Neural cell (in vitro differentiated cells): ENCODE measurements at regions not wholly inside any gene's neighbourhood (a gene's known extent, or its start where the extent isn't known, plus 50 kb on each side); places are given as distances from the start of the nearest gene placed in this dataset.

Experiments
- H2AFZ ChIP-seq: fragments of 200-600, 300-800 bp; sonication (generic), shearing (Covaris generic); 2 replicates; pipeline ENCODE4 v1.6.0; 2014; ENCODE audit warnings: low read depth, mild to moderate bottlenecking, antibody characterized with exemption, low read length, moderate library complexity
- H3F3A ChIP-seq: fragments of 200-600 bp; shearing (Covaris generic); 2 replicates; pipeline ENCODE4 v1.6.1; 2016; ENCODE audit warnings: mild to moderate bottlenecking, moderate library complexity, mixed read lengths, antibody characterized with exemption, low read length; ENCODE audit not compliant: insufficient read depth, poor library complexity, severe bottlenecking
- H3K27ac ChIP-seq: fragments of 200-600, 300-800 bp; sonication (generic), shearing (Covaris generic); 2 replicates; pipeline ENCODE4 v1.5.1; 2014; ENCODE audit warnings: mild to moderate bottlenecking, low read length, moderate library complexity
- H3K27me3 ChIP-seq: fragments of 300-800, 200-600 bp; sonication (generic), shearing (Covaris generic); 2 replicates; pipeline ENCODE4 v1.6.0; 2014; ENCODE audit warnings: mild to moderate bottlenecking, low read depth, low read length, moderate library complexity; ENCODE audit not compliant: insufficient read depth
- H3K36me3 ChIP-seq: fragments of 300-800, 200-600 bp; sonication (generic), shearing (Covaris generic); 2 replicates; pipeline ENCODE4 v1.5.1; 2014; ENCODE audit warnings: mild to moderate bottlenecking, antibody characterized with exemption, low read length, moderate library complexity; ENCODE audit not compliant: insufficient read depth
- H3K4me2 ChIP-seq: fragments of 300-800, 200-600 bp; sonication (generic), shearing (Covaris generic); 2 replicates; pipeline ENCODE4 v1.6.0; 2014; ENCODE audit warnings: mild to moderate bottlenecking, low read length
- H3K4me3 ChIP-seq: fragments of 300-800, 200-600 bp; sonication (generic), shearing (Covaris generic); 2 replicates; pipeline ENCODE4 v1.5.1; 2014; ENCODE audit warnings: mild to moderate bottlenecking, low read length, moderate library complexity
- H3K79me2 ChIP-seq: fragments of 200-600 bp; shearing (Covaris generic); replicated peaks from 2 replicates; pipeline ENCODE4 v1.6.0; 2014; ENCODE audit warnings: mild to moderate bottlenecking, low read length, moderate library complexity; ENCODE audit not compliant: insufficient read depth
- H3K9ac ChIP-seq: fragments of 300-800, 200-600 bp; sonication (generic), shearing (Covaris generic); 2 replicates; pipeline ENCODE4 v1.6.1; 2016; ENCODE audit warnings: mild to moderate bottlenecking, low read length, mixed read lengths
- H3K9me2 ChIP-seq: fragments of 200-600 bp; shearing (Covaris generic); 2 replicates; pipeline ENCODE4 v1.6.1; 2016; ENCODE audit warnings: mild to moderate bottlenecking, low read length, mixed read lengths; ENCODE audit not compliant: insufficient read depth
- H3K9me3 ChIP-seq: fragments of 200-600, 300-800 bp; sonication (generic), shearing (Covaris generic); 2 replicates; pipeline ENCODE4 v1.6.1; 2016; ENCODE audit warnings: mild to moderate bottlenecking, mixed run types, low read length, moderate library complexity, mixed read lengths
- H4K20me1 ChIP-seq: fragments of 200-600 bp; shearing (Covaris generic); 2 replicates; pipeline ENCODE4 v1.6.1; 2016; ENCODE audit warnings: mild to moderate bottlenecking, mixed run types; ENCODE audit not compliant: insufficient read depth
- EP300 ChIP-seq: fragments of 450-650 bp; conservative IDR thresholded peaks from 2 replicates; pipeline ENCODE4 v1.6.1; 2014; ENCODE audit warnings: antibody characterized with exemption, mild to moderate bottlenecking, moderate library complexity; ENCODE audit not compliant: poor library complexity, severe bottlenecking
- EZH2 ChIP-seq: fragments of 200-600, 300-800 bp; shearing (Covaris generic), sonication (generic); IDR thresholded peaks from 2 replicates; pipeline ENCODE4 v1.6.1; 2014; ENCODE audit warnings: antibody characterized with exemption, low read length, borderline replicate concordance, mild to moderate bottlenecking; ENCODE audit not compliant: insufficient read depth, poor library complexity, severe bottlenecking
- MXI1 ChIP-seq: fragments of 450-650 bp; conservative IDR thresholded peaks from 2 replicates; pipeline ENCODE4 v1.6.1; 2014; ENCODE audit warnings: antibody characterized with exemption, mild to moderate bottlenecking; ENCODE audit not compliant: poor library complexity, severe bottlenecking
- POLR2AphosphoS5 ChIP-seq: IDR thresholded peaks from 2 replicates; pipeline ENCODE4 v1.6.1; 2012
- RAD21 ChIP-seq: fragments of 450-650 bp; conservative IDR thresholded peaks from 2 replicates; pipeline ENCODE4 v1.6.1; 2014; ENCODE audit warnings: antibody characterized with exemption, mild to moderate bottlenecking, moderate library complexity
- SMC3 ChIP-seq: fragments of 450-650 bp; conservative IDR thresholded peaks from 2 replicates; pipeline ENCODE4 v1.6.1; 2014; ENCODE audit warnings: antibody characterized with exemption, mild to moderate bottlenecking, moderate library complexity; ENCODE audit not compliant: poor library complexity
- TAF1 ChIP-seq: IDR thresholded peaks from 2 replicates; pipeline ENCODE4 v1.6.1; 2012; ENCODE audit warnings: low read depth
- TF ChIP-seq, protein P1 (sequence below): IDR thresholded peaks from 2 replicates; pipeline ENCODE4 v1.6.1; 2012; ENCODE audit warnings: borderline replicate concordance
- TF ChIP-seq, protein P2 (sequence below): fragments of 450-650 bp; IDR thresholded peaks from 2 replicates; pipeline ENCODE4 v1.5.1; 2014; ENCODE audit warnings: antibody characterized with exemption, mild to moderate bottlenecking, moderate library complexity; ENCODE audit not compliant: poor library complexity, severe bottlenecking

DNA sequence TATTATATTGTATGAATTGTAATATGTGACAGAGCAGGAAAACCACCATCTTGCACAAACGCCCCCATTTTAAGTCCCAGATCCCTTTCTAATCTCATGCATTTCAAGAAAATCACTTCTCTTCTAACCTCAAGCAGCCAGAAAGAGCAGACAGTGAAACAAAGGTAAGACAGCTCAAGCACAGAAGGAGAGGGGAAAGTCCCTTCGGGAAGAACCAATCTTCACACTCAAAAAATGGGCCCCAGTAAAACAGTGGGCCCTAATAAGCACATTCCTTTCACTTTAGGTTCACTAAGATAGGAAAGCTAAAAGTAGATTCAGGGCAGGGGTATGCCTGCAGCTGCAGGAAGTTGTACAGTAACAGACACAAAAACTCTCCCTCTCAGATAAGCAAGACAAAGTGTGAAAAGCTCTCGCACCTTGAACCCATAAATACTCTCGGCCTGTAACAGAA lies 1268.7 kb downstream of the SI start:
- Histone ChIP-seq H3K79me2 (no peaks in the 10 kb centered on the region), H3K27me3 (no peaks in the 10 kb centered on the region), H3F3A (no peaks in the 10 kb centered on the region), H2AFZ (no peak overlapping the region), H3K4me3 (no peak overlapping the region), H3K9me2 (no peaks in the 10 kb centered on the region), H3K9ac (no peak overlapping the region), H3K27ac (no peak overlapping the region), H4K20me1 (no peaks in the 10 kb centered on the region), H3K9me3 (no peaks in the 10 kb centered on the region), H3K36me3 (no peaks in the 10 kb centered on the region), H3K4me2 (no peak overlapping the region)
- TF ChIP-seq, protein P1, sequence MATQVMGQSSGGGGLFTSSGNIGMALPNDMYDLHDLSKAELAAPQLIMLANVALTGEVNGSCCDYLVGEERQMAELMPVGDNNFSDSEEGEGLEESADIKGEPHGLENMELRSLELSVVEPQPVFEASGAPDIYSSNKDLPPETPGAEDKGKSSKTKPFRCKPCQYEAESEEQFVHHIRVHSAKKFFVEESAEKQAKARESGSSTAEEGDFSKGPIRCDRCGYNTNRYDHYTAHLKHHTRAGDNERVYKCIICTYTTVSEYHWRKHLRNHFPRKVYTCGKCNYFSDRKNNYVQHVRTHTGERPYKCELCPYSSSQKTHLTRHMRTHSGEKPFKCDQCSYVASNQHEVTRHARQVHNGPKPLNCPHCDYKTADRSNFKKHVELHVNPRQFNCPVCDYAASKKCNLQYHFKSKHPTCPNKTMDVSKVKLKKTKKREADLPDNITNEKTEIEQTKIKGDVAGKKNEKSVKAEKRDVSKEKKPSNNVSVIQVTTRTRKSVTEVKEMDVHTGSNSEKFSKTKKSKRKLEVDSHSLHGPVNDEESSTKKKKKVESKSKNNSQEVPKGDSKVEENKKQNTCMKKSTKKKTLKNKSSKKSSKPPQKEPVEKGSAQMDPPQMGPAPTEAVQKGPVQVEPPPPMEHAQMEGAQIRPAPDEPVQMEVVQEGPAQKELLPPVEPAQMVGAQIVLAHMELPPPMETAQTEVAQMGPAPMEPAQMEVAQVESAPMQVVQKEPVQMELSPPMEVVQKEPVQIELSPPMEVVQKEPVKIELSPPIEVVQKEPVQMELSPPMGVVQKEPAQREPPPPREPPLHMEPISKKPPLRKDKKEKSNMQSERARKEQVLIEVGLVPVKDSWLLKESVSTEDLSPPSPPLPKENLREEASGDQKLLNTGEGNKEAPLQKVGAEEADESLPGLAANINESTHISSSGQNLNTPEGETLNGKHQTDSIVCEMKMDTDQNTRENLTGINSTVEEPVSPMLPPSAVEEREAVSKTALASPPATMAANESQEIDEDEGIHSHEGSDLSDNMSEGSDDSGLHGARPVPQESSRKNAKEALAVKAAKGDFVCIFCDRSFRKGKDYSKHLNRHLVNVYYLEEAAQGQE: no peak
- TF ChIP-seq EZH2 (no peak), RAD21 (no peak), MXI1 (no peak), TAF1 (no peak), SMC3 (no peak), POLR2AphosphoS5 (no peak), EP300 (no peak)
- TF ChIP-seq, protein P2, sequence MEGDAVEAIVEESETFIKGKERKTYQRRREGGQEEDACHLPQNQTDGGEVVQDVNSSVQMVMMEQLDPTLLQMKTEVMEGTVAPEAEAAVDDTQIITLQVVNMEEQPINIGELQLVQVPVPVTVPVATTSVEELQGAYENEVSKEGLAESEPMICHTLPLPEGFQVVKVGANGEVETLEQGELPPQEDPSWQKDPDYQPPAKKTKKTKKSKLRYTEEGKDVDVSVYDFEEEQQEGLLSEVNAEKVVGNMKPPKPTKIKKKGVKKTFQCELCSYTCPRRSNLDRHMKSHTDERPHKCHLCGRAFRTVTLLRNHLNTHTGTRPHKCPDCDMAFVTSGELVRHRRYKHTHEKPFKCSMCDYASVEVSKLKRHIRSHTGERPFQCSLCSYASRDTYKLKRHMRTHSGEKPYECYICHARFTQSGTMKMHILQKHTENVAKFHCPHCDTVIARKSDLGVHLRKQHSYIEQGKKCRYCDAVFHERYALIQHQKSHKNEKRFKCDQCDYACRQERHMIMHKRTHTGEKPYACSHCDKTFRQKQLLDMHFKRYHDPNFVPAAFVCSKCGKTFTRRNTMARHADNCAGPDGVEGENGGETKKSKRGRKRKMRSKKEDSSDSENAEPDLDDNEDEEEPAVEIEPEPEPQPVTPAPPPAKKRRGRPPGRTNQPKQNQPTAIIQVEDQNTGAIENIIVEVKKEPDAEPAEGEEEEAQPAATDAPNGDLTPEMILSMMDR: no peak

DNA sequence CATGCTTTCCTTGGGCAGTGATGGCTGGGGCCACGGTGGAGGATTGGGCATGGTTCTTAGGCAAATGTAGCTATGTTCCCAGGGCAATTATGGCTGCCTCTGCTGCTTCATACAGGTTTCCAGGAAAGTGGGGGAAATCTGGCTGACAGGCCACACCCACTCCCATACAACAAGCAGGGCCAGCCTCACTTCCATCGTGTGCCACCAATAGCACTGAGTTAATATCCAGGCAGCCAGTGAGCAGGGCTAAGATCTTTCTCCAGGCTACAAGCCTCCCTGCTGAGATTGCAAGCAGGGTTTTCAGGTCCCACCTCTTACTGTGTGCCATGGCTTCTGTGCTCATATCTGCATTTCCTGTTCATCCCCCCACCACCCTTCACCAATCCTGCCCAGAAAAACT lies 1291.9 kb downstream of the SI start:
- Histone ChIP-seq H4K20me1 (no peaks in the 10 kb centered on the region), H3K9ac (no peak overlapping the region), H3K27ac (no peak overlapping the region), H3K4me3 (no peak overlapping the region), H3K27me3 (no peaks in the 10 kb centered on the region), H3K79me2 (no peaks in the 10 kb centered on the region), H3K36me3 (no peaks in the 10 kb centered on the region), H3K9me2 (no peaks in the 10 kb centered on the region), H2AFZ (no peak overlapping the region), H3F3A (no peaks in the 10 kb centered on the region), H3K4me2 (no peak overlapping the region), H3K9me3 (no peaks in the 10 kb centered on the region)
- TF ChIP-seq MXI1 (no peak), POLR2AphosphoS5 (no peak), TAF1 (no peak), RAD21 (no peak), EP300 (no peak), SMC3 (no peak), EZH2 (no peak)
- TF ChIP-seq, protein P2: no peak
- TF ChIP-seq, protein P1: no peak
